NCI-H524 (cell line): ENCODE measurements at regions not wholly inside any gene's neighbourhood (a gene's known extent, or its start where the extent isn't known, plus 50 kb on each side); places are given as distances from the start of the nearest gene placed in this dataset.

ENCODE experiments used
- DNase-seq, 2 experiments: peaks; one replicate each; lab custom pipeline; 2025; lab: John Stamatoyannopoulos, UW

- DNase-seq, result no peak
Observed at GRCh38 chr12:39047539-39048262, 142.3 kb upstream of the CPNE8 start.

DNA sequence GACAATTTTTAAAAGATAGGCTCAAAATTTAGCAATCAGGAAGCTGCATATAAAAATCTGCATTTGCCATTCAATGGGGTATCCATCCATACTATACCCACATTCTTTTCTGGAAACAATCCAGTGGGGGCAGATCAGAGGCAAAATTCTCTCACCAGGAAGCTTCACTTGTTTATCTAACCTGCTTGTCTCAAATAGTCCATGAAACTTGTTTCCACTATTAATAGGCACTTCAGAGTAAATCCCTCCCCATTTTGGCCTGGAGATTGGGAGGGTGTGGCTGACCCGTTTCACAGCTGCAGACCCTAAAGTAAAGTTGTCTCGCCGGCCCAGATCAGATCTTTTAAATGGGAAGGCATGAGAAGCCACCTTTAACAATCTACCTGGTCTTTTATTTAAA, 139.4 kb upstream of the CPNE8 start:
- DNase-seq, result no peak

- peak in 1 of 2 experiments; percentile 48 for DNase-seq
Observed at GRCh38 chr12:39043424-39043822, 138.0 kb upstream of the CPNE8 start.

DNA sequence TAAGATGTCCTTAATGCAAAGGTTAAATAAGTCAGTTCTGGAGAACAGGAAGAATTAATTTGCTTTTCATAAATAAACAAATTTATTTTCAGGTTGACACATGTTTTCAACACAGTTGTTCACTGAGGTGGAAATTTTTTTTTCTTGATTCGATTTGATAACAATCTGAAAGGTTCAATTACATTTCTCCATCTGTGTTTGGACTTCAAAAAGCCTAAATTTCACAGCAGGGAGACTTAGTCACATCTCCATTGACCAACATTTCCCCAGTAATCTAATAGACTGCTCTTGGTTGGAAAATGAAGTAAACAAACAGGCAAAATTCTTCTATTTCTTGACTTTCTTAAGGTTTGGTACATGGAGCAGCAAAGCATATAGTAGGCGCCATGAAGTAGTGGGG, 134.9 kb upstream of the CPNE8 start:
- no peak for DNase-seq

- peak; percentile 51 to 77 for DNase-seq
Observed at GRCh38 chr12:39037115-39037514, 131.7 kb upstream of the CPNE8 start.

- no peak for DNase-seq
Observed at GRCh38 chr12:39036105-39036504, 130.7 kb upstream of the CPNE8 start.

DNA sequence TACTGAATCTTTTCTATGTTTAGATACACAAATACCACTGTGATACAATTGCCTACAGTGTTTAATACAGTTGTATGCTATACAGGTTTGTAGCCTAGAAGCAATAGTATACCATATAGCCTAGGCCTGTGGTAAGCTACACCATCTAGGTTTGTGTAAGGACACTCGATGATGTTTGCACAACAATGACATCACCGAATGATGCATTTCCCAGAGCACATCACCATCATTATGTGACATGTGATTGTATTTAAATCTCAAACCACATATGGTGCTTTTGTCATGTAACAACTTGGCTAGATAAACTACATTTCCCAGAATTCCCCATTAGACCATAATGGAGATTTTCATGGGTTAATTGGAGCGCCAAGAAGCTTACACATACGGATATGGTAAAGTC, 128.4 kb upstream of the CPNE8 start:
- no peak for DNase-seq

GRCh38 chr12:39032448-39032847, 127.1 kb upstream of the CPNE8 start:
- DNase-seq, result no peak

- DNase-seq, result no peak
Observed at GRCh38 chr12:39032034-39032433, 126.6 kb upstream of the CPNE8 start.

- no peak for DNase-seq
Observed at GRCh38 chr12:39028382-39028781, 123.0 kb upstream of the CPNE8 start.

- no peak for DNase-seq
Observed at GRCh38 chr12:39012870-39013269, 107.5 kb upstream of the CPNE8 start.

GRCh38 chr12:39011166-39011565, 105.8 kb upstream of the CPNE8 start:
- no peak for DNase-seq

GRCh38 chr12:39010406-39010805, 105.0 kb upstream of the CPNE8 start:
- DNase-seq, result no peak

DNA sequence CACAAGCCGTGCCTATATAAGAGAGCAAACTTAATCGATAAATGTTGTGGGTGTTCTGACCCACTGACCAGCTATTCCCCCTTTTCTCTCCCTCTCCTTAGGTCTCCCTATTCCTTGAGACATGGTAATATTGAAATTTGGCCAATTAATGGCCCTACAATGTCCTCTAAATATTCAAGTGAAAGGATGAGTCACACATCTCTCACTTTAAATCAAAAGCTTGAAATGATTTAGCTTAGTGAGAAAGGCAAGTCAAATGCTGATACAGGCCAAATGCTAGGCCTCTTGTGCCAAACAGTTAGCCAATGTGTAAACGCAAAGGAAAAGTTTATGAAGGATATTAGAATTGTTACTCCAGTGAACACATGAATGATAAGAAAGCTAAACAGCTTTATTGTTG, 102.2 kb upstream of the CPNE8 start:
- no peak for DNase-seq

- DNase-seq, result no peak
Observed at GRCh38 chr12:39006286-39006685, 100.9 kb upstream of the CPNE8 start.

GRCh38 chr12:39005671-39006070, 100.3 kb upstream of the CPNE8 start:
- DNase-seq, result no peak

- DNase-seq, result no peak
Observed at GRCh38 chr12:39003541-39004155, 98.3 kb upstream of the CPNE8 start.

DNA sequence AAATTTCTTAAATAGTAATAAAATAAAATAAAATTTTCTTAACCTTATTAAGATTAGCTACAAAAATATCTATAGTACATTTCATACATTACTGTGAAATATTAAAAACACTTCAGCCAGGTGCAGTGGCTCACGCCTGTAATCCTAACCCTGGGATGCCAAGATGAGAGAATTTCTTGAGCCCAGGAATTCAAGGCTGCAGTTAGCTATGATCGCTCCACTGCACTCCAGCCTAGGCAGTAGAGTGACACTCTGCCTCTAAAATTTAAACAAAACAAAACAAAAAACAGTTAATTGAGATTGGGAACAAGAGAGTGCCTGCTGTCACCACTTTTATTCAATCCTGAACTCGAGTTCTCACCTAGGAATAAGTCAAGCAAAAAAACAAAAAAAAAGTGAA, 95.0 kb upstream of the CPNE8 start:
- DNase-seq, result no peak

GRCh38 chr12:38998887-38999482, 93.6 kb upstream of the CPNE8 start:
- no peak for DNase-seq

- DNase-seq, result no peak
Observed at GRCh38 chr12:38995249-38995648, 89.9 kb upstream of the CPNE8 start.

- DNase-seq, result no peak
Observed at GRCh38 chr12:38985961-38986360, 80.6 kb upstream of the CPNE8 start.

GRCh38 chr12:38984388-38984787, 79.0 kb upstream of the CPNE8 start:
- no peak for DNase-seq

DNA sequence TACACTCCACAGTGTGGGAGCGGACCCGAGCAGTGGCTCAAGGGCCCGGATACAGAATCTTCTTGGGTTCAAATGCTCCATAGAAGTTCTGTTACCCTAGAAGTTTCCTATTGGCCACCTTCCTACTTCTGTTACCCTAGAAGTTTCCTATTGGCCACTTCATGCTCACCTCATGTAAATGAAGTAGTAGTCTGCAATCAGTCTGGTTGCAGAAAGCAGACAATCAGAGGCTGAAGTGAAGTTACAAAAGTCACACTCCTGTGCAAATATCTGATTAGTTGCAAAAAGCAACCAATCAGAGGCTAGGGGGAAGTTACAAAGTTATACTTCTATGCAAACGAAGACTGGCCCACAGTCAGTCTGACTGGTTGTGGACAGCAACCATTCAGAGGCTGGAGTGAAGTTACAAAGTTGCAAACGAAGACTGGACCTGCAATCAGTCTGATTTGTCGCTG, 77.8 kb upstream of the CPNE8 start:
- DNase-seq, result no peak
